ENCODE measurements at regions not wholly inside any gene's neighbourhood (a gene's known extent, or its start where the extent isn't known, plus 50 kb on each side); places are given as distances from the start of the nearest gene placed in this dataset.
"Not testable (repeated sequence)": the region's sequence is repeated elsewhere in the genome, so short reads cannot be mapped to it uniquely, and the experiment has no call there.

DNA sequence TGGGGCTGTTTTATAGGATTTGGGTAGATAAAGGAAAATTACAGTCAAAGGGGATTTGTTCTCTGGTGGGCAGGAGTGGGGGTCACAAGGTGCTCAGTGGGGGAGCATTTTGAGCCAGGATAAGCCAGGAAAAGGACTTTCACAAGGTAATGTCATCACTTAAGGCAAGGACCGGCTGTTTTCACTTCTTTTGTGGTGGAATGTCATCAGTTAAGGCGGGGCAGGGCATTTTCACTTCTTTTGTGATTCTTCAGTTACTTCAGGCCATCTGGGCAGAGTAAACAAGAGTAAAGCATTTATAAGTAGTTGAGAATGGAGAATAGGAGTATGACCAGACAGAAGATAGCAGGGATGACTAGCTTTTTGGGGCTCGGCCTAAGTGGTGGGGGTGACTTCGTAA lies 562.9 kb downstream of the RIT2 start:
- intact Hi-C loops (cut with DNase I); ATAC-seq; DNase-seq (ENCODE audit: missing footprints): not testable (repeated sequence)

DNA sequence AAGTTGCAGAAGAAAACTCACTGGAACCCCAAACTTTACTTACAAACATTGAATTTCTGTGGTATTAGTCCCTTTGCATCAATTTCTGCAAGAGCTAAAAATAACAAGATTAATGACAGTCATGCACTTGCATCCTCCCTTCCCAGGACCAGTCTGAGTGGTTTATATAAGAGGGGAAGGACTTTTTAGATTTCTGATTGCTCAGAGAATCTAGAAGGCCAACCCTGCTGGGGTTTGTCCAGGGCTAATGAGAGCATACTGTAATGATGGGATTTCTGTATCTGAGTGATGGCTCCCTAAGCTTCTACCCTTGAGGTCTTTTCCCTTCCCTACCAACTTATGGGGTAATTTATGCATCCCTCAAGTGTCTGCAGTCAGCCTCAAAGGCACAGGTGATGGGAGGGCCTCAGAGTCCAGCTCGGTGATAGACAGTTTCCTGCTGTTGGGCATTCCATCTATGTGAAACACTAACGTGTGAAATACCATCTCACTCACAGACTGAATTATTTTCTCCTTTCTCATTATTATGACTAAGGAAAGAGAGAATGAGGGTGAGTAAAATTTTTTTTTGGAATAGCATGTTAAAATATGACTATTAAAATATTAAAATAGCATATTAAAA lies 556.3 kb downstream of the RIT2 start:
- no peak for ATAC-seq
- no peak for DNase-seq (ENCODE audit: missing footprints)
- intact Hi-C loops (cut with DNase I), result no loop called here

DNA sequence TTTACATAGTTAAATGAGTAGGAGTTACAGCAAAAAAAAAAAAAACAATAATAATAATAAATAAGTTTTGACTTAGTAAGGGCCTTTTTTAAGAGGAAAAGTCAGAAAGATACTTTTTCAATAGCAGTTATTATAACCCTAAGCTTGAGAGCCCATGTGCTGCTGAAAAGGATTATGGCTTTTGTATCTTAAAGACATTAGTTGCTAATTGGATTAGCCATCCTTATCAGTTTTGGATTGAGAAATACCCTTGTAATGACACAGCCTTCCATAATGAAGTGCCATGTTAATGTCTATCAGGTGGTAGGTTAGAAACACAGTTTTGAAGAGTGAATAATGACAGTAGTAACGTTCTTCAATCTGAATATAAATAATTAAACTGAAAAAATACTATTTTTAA lies 554.0 kb downstream of the RIT2 start:
- DNase-seq (ENCODE audit: missing footprints) (no peak), ATAC-seq (no peak)
- intact Hi-C loops (cut with DNase I), result no loop called here

DNA sequence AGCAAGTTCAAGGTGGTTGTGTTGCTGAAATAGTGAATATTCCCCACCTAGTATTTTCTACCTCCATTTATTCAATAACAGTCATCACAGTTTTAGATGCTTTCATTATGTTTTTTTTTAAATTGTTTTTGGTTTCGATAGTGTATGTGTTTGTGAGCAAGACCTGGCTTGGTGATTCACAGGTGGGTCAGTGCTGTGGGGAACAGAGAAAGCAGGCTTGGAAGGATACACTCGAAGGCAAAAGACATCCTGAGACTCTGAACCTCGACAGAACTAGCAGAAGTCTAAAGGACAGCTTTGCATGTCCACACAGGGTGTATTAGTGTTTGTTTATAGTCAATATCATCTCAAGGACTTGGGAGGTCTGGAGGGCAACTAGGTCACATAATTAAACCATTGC lies 551.5 kb downstream of the RIT2 start:
- intact Hi-C loops (cut with DNase I), result no loop called here
- DNase-seq (ENCODE audit: missing footprints) (no peak), ATAC-seq (no peak)

DNA sequence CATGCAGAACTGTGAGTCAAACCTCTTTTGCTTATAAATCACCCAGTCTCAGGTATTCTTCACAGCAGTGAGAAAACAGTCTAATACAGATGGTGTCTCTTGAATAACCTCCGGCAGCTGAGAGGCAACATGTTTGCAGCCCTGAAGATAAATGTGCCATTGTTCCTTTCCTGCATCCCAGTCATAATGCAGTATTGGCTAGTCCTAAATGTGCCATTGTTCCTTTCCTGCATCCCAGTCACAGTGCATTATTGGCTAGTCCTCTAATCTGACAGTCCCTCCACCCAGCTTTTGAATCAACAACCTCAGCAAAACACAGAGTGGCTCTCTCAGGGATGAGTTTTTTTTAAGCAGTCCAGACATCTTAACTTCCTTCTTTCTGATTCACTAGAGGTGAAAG lies 550.7 kb downstream of the RIT2 start:
- intact Hi-C loops (cut with DNase I), result no loop called here
- no peak for DNase-seq (ENCODE audit: missing footprints)

DNA sequence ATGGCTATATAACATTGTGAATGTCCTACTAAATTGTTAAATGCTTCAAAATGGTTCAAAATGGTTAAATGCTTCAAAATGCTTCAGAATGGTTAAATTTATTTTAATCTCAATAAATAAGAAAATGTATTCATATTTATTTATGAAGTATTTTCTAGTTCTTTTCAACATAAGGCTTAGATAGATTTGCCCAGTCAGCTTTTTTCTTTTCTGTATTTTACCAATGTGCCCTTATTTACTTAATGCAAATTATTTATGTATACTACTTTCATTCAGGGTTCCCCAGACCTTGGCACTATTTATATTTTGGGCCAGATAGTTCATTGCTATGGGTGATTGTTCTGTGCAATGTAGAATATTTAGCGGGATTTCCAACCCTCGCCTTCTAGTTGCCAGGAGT lies 546.7 kb downstream of the RIT2 start:
- intact Hi-C loops (cut with DNase I), result no loop called here
- no peak for DNase-seq (ENCODE audit: missing footprints)
- no peak for ATAC-seq

More for the DNA sequence above, 550.7 kb downstream of the RIT2 start:
- ATAC-seq, result no peak

DNA sequence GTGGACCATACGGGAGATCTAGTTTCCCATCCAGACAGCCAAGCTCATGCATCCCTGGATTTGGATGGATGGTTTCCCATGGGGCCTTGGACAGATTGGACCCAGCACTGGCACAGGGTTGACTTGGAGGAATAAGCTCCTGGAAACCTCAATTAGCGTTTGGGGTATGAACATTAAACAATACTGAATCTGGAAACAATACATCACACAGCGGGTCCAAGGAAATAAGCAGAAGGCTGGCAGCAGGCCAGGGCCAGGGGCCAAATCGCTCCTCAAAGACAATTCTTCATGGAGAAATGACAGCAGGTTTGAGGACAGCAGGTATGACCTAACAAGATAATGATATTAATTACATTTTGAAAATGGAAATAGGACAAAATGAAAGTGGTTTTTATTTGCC lies 540.6 kb downstream of the RIT2 start:
- DNase-seq (ENCODE audit: missing footprints), result no peak
- ATAC-seq, result no peak
- intact Hi-C loops (cut with DNase I), result no loop called here

DNA sequence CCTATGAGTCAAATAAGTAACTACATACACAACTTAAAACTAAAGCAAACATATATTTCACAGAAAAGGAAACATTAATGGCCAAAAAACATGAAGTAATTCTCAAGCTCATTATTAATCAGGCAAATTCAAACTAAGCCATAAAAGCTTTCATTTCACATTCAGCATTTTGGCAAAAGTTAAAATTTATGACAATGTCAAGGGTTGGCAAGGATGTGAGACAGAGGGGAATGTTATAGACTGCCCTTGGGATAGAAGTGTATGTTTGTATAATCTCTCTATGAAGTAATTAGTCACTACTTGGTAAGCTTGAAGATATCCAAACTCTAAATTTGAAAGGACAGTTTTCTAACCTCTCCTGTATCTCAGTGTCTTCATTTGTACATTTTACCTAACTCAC lies 539.4 kb downstream of the RIT2 start:
- DNase-seq (ENCODE audit: missing footprints) (no peak), ATAC-seq (no peak)
- intact Hi-C loops (cut with DNase I), result no loop called here

DNA sequence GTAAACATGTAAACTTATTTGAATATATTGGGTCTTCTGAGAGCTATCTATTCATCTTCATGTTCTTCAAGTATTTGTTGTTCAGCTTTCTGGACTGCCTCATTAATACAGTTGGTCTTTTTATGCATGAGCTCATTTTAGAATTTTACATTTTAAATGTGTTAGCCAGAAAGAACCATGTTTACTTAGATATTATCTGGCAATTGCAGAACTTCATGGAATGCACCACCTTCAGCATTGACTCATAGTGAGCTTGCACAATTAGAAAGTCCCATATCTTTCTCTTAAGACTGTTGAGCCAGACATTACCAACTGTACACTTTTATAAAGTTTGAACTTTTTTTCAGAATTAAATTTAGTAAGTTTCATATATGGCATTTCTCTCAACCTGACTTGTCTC lies 536.7 kb downstream of the RIT2 start:
- DNase-seq (ENCODE audit: missing footprints) (no peak), ATAC-seq (no peak)
- intact Hi-C loops (cut with DNase I), result no loop called here

DNA sequence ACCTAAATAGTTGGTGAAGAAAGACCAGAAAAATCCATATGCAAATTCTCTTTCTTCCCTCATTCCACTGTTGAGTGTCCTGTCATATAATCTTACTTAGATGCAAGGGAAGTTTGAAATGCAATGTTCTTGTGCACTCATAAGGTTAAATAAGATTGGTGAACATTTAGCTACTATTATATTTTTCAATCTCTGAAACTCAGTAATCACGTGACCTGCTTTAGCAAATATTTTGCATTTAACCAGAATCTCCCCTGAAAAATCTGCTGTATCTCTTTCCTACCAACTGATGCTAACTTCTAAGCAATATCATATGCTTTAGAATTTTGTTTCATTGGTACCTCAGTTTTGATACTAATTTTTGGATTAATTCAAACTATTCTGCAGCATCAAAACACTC lies 533.2 kb downstream of the RIT2 start:
- ATAC-seq (no peak), DNase-seq (ENCODE audit: missing footprints) (no peak)
- intact Hi-C loops (cut with DNase I), result no loop called here

DNA sequence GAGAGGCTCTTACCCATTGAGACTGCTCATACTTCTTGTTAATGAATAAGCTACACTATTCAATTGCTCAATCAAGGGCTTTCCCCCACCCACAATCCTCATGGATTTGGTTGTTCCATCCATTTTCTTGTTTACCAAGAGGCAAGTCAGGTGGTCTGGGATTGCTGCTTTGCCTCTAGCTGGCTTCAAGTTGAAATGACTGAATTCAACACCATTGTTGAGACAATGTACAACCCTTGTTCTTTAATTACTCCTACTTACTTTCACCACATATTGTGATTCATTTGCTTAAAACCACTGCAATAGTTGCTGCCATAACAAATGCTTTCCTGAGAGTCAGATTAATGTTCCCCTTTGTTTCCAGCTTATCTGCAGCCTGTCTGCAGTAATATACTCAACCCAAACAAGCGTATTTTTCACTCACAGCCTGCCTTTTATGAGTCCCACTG lies 532.2 kb downstream of the RIT2 start:
- DNase-seq (ENCODE audit: missing footprints) (no peak), ATAC-seq (peak; percentile 44)
- intact Hi-C loops (cut with DNase I), result no loop called here

DNA sequence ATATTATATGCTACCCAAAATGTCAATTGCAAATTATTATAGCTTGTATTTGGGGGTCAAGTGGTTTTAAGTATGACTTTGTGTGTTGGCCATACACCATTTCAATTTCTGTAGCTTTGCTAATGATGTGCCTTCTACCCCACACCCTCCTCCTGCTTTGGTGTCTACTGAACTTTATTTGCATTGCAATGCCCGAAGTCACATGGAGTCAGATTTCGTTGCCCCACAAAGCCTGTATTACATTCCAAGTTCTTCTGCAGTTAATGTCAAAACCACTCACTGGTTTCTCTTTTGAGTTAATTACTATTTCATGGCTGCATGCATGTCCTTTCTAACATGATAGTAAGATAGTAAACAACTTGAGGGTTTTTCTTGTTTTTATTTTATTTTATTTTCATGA lies 528.9 kb downstream of the RIT2 start:
- ATAC-seq, result no peak
- no peak for DNase-seq (ENCODE audit: missing footprints)
- intact Hi-C loops (cut with DNase I), result no loop called here

DNA sequence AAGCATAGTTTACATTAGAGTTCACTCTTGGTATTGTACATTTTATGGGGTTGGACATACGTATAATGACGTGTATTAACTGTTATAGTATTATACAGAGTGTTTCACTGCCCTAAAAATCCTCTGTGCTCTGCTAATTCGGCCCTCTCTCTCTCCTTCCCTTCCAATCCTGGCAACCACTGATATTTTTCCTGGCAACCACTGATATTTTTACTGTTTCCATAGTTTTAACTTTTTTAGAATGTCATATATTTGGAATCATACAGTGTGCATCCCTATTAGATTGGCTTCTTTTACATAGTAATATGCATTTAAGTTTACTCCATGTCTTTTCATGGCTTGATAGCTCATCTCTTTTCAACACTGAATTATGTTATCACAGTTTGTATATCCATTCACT lies 526.7 kb downstream of the RIT2 start:
- no peak for ATAC-seq
- DNase-seq (ENCODE audit: missing footprints), result no peak
- intact Hi-C loops (cut with DNase I), result no loop called here

DNA sequence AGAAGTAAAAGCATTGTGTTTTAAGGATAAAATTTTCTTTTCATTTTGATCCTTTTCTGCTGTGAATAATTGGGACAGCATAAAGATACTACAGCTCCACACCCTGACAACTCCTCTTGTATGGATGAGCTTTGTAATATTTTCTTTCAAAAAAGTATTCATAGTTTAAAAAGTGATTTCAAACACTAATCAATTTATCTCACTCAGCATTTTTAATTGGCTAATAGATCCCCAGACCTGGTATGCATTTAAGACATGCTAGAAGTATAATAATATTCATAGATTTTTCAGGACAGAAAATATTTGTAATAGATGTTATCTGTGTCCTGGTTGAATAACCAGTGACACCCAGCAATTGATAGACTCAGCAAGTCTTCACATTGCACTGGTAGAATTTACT lies 510.7 kb downstream of the RIT2 start:
- DNase-seq (ENCODE audit: missing footprints) (no peak), ATAC-seq (no peak)
- intact Hi-C loops (cut with DNase I), result no loop called here

DNA sequence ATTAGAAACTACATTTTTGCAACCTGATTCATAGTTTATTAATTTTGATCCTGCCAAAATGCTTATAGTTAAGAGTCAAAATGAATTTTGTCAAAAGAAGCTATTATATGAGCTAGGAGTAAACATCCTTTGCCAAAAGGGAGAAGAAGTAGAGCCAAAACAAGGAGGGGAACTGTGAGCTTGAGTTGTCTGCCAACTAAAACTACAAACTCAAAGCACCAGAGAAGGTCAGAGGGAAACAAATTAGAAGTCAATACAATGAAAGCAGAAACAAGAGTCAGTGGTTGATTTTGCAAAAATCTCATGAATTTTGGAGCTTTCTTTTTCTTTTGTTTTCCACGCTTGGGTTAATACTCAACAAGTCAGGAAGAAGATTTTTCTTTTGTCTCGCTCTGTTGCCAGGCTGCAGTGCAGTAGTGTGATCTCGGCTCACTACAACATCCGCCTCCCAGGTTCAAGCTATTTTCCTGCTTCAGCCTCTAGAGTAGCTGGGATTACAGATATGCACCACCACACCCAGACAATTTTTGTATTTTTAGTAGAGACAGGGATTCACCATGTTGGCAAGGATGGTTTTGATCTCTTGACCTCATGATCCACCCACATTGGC lies 508.5 kb downstream of the RIT2 start:
- DNase-seq (ENCODE audit: missing footprints), result no peak
- no peak for ATAC-seq
- intact Hi-C loops (cut with DNase I), result no loop called here

DNA sequence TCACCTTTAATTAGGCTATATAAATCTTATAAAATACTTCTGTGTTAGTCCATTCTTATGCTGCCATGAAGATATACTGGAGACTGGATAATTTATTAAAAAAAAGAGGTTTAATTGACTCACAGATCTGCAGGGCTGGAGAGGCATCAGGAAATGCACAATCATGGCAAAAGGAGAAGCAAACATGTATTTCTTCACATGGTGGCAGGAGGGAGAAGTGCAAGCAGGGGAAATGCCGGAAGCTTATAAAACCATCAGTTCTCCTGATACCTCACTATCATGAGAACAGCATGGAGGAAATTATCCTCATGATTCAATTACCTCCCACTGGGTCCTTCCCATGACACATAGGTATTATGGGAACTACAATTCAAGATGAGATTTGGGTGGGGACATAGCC lies 504.4 kb downstream of the RIT2 start:
- intact Hi-C loops (cut with DNase I), result no loop called here
- DNase-seq (ENCODE audit: missing footprints), result no peak
- no peak for ATAC-seq

DNA sequence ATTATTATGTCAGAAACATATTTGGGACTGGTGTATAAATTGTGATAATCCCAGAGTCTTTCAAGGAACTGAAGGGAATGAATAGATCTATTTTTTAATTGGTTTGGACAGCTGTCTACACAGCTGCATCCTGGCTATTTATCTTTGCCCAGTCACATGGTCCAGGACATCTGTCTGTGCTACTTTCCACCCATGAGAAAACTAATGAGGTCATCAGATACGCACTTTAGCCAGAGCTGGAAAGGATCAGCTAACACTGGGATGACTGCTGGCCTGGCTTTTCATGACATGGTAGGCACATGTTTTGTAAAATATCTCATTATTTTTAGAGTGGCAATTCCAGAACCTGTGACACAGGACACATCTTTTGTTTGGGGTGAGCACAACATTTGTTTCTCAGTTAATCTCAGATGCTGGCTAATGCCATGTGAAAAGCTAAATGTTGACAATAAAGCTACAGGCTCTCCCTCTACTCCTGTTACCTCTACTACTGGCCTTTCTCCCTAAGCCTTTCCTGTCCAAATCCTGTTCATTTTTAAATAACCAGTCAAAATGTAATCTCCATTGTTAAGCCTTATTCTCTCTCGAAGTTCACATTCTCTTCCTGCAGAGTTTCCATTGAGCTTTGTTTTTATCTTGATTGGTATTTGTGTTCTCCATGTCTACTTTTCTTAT lies 500.7 kb downstream of the RIT2 start:
- intact Hi-C loops (cut with DNase I), result no loop called here
- peak; percentile 99 for ATAC-seq
- DNase-seq (ENCODE audit: missing footprints), result no peak

DNA sequence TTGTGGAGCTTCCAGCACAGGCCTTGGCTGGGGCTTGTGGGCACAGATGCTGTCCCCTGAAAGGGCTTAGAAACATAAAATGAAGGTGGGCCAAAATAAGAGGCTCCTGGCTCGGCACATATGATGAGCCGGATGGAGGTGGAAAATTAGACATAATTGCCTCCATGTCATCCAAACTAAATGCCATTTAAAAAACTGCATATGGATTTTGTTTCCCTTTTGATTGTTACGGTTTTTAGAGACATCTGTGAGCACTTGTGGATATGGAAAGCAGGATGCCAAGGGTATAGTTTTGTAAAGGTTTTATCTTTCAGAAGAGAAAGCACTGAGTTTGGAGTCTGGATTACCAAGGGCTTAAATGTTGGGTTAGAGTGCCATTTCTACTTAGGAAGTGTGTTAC lies 498.3 kb downstream of the RIT2 start:
- DNase-seq (ENCODE audit: missing footprints) (no peak), ATAC-seq (no peak)
- intact Hi-C loops (cut with DNase I), result no loop called here

DNA sequence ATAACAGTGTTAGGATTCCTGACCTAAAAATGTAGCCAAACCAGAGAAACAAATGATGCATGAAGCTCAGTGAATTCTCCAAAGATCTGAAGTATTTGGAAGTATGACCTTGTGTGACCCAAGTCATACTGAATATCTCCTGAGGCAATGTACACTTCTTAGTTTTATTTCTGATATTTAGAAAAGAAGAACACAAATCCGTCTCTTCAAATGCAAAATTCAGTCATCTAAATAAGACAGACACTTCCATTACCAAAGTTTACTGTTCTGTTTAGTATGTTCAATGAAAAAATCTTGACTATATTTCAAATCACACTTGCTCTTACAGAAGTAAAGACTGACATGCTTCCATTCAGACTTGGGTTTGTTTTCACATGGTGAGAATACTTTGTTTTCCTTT lies 495.7 kb downstream of the RIT2 start:
- ATAC-seq, result no peak
- intact Hi-C loops (cut with DNase I), result no loop called here
- DNase-seq (ENCODE audit: missing footprints), result no peak

DNA sequence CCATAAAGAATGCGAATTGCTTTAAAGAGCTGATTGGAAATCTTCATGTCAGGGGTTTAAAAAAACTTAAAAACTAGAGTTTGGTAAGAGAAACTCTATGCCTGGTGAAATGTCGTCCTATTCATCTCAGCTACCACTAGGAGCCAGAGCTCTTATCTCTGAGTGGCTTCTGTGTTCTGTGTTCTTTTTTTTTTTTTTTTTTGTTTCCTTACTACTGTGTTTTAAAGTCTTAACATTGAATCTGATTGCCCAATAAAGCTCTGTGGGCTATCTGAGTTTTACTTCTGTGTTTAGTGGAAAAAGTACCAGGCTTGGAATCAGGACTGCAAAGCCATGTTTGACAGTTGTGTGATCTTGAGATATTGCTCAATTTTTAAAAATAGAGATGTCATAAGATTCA lies 494.8 kb downstream of the RIT2 start:
- intact Hi-C loops (cut with DNase I), result no loop called here
- no peak for ATAC-seq
- DNase-seq (ENCODE audit: missing footprints), result no peak

DNA sequence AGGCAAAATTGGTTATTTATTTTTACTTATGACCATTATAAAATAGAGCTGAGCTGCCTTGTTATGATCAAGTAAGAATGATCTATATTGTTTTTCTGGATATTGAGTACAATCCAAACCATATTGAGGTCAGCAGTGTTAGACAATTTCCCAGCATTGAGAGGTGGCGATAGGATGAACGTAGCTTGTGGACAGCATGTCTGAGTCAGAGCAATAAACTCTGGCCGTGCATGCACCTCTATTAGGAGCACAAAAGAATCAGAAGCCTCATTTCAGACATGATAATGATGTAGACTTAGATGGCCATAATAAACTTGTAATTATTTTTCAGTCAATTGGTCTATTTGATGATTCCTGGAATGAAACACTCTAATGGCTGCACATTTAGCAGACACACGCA lies 491.6 kb downstream of the RIT2 start:
- intact Hi-C loops (cut with DNase I), result no loop called here
- ATAC-seq, result no peak
- DNase-seq (ENCODE audit: missing footprints), result no peak

Measured in Right ventricle myocardium inferior (tissue), 1 donor.